Ovary (tissue), 7 donors: ENCODE measurements at regions not wholly inside any gene's neighbourhood (a gene's known extent, or its start where the extent isn't known, plus 50 kb on each side); places are given as distances from the start of the nearest gene placed in this dataset.

Experiments
- DNase-seq, 5 donors: peaks; one replicate each; pipeline ENCODE4 v3.0.0-alpha.2; 2019 to 2020
- H3K27ac ChIP-seq, 2 donors: fragments of 200-600 bp; one replicate each; pipeline versions ENCODE4 v1.5.1 to v1.8.0; 2019 to 2022
- H3K27me3 ChIP-seq: fragments of 200-600 bp; one replicate; pipeline ENCODE4 v1.8.0; 2022
- H3K36me3 ChIP-seq: fragments of 200-600 bp; sonication (generic); one replicate; pipeline ENCODE4 v1.5.1; 2019
- H3K4me1 ChIP-seq: one replicate; pipeline ENCODE4 v1.8.1; 2013; ENCODE audit warnings: mild to moderate bottlenecking, moderate library complexity; ENCODE audit not compliant: insufficient read depth
- H3K4me3 ChIP-seq: fragments of 200-600 bp; sonication (generic); one replicate; pipeline ENCODE4 v1.5.1; 2017
- H3K9me3 ChIP-seq, 2 donors: fragments of 200-600 bp in 1 of 2; sonication (generic) in 1 of 2; one replicate each; pipeline versions ENCODE4 v1.5.1 to v1.8.1; 2013 to 2019; ENCODE audit warnings: mild to moderate bottlenecking in 1 of 2, moderate library complexity in 1 of 2
- CTCF ChIP-seq, 3 donors: fragments of 450-650 bp in 2 of 3; fragments of 200-600 bp in 1 of 3; IDR thresholded peaks; one replicate each; pipeline versions ENCODE4 v1.5.1 to v1.8.0; 2016 to 2022; ENCODE audit warnings: antibody characterized with exemption in 3 of 3, mild to moderate bottlenecking in 1 of 3
- EP300 ChIP-seq: sonication (generic); formaldehyde crosslinking; IDR thresholded peaks from one replicate; pipeline ENCODE4 v1.6.1; 2017; ENCODE audit warnings: antibody characterized with exemption
- POLR2A ChIP-seq: fragments of 450-650 bp; IDR thresholded peaks from one replicate; pipeline ENCODE4 v1.6.1; 2017; ENCODE audit warnings: antibody characterized with exemption, mild to moderate bottlenecking, moderate library complexity
- WGBS, 3 donors: extraction: QIAGEN DNeasy Blood & Tissue Kit in 1 of 3; methylation state at CpG; one replicate each; pipeline versions ENCODE4 v1.1.5 to v1.1.7; 2013 to 2017; 5-methylcytosine and 5-hydroxymethylcytosine counted together
- intact Hi-C, 4 donors: fragments of 100-400 bp; cut with DNase I; formaldehyde crosslinking; loops; one replicate each; pipeline versions ENCODE4 v1.11.0 to v1.15.1; 2022 to 2023
- donor health status: DM: no; HTN: no; CAD: no; lungs with moderate emphysema.
- donor health status: DM: no; HTN: no; CAD: no.
- donor health status: Bipolar disorder and iron deficiency.
- donor health status: DM: no; HTN: no; CAD: no.
- donor health status: DM: yes; HTN: yes; CAD: no.

GRCh38 chr5:158320178-158320674, 461.3 kb upstream of the CLINT1 start:
- H3K27me3 ChIP-seq = no peaks in the 10 kb centered on the region
- WGBS, 3 donors = 35 to 40% (median 40%) methylated on average over 5 of the region's 5 CpGs
- intact Hi-C loops = no loop called here

GRCh38 chr5:158317507-158317906, 458.6 kb upstream of the CLINT1 start:
- Histone ChIP-seq H3K9me3 (no peaks in the 10 kb centered on the region), H3K27ac (no peak overlapping the region), H3K36me3 (no peaks in the 10 kb centered on the region), H3K4me3 (no peak overlapping the region), H3K4me1 (no peaks in the 10 kb centered on the region), H3K27me3 (no peaks in the 10 kb centered on the region)
- DNase-seq = no peak
- TF ChIP-seq EP300 (no peak), POLR2A (no peak)
- intact Hi-C loops = no loop called here
- WGBS, 3 donors = 23 to 36% (median 29%) methylated on average over 4 of the region's 4 CpGs

More at GRCh38 chr5:158320178-158320674, 461.3 kb upstream of the CLINT1 start:
- H3K27ac ChIP-seq = no peak overlapping the region
- no peak overlapping the region for H3K4me3 ChIP-seq
- no peaks in the 10 kb centered on the region for H3K9me3 ChIP-seq
- no peaks in the 10 kb centered on the region for H3K4me1 ChIP-seq
- TF ChIP-seq CTCF (IDR thresholded peaks at IDR 0.05) = no peak
- TF ChIP-seq POLR2A = no peak
- no peak for TF ChIP-seq EP300
- DNase-seq = peak in 1 of 5 donors; percentile 21
- no peaks in the 10 kb centered on the region for H3K36me3 ChIP-seq

GRCh38 chr5:158313733-158314464, 455.0 kb upstream of the CLINT1 start:
- H3K9me3 ChIP-seq = no peaks in the 10 kb centered on the region
- intact Hi-C loops = no loop called here

GRCh38 chr5:158313027-158313732, 454.2 kb upstream of the CLINT1 start:
- H3K36me3 ChIP-seq = no peaks in the 10 kb centered on the region
- H3K4me1 ChIP-seq = no peaks in the 10 kb centered on the region
- no peak overlapping the region for H3K27ac ChIP-seq
- intact Hi-C loops = no loop called here
- no peak overlapping the region for H3K4me3 ChIP-seq
- no peaks in the 10 kb centered on the region for H3K27me3 ChIP-seq
- WGBS, 3 donors = 84 to 93% (median 92%) methylated on average over 12 of the region's 12 CpGs
- no peak for TF ChIP-seq POLR2A
- TF ChIP-seq CTCF (IDR thresholded peaks at IDR 0.05) = no peak
- TF ChIP-seq EP300 = no peak
- no peaks in the 10 kb centered on the region for H3K9me3 ChIP-seq
- DNase-seq = no peak

More at GRCh38 chr5:158313733-158314464, 455.0 kb upstream of the CLINT1 start:
- H3K27ac ChIP-seq = no peak overlapping the region
- H3K27me3 ChIP-seq = no peaks in the 10 kb centered on the region
- no peak for DNase-seq
- 85 to 90% (median 88%) methylated on average over 15 of the region's 15 CpGs for WGBS, 3 donors
- H3K4me3 ChIP-seq = no peak overlapping the region
- TF ChIP-seq POLR2A (no peak), CTCF (IDR thresholded peaks at IDR 0.05) (no peak), EP300 (no peak)
- H3K36me3 ChIP-seq = no peaks in the 10 kb centered on the region
- no peaks in the 10 kb centered on the region for H3K4me1 ChIP-seq
